ENCODE measurements at regions not wholly inside any gene's neighbourhood (a gene's known extent, or its start where the extent isn't known, plus 50 kb on each side); places are given as distances from the start of the nearest gene placed in this dataset.

GRCh38 chrX:10904220-10904619, 206.9 kb upstream of the HCCS start:
- DNase-seq: no peak

- no peak for DNase-seq
Measured at GRCh38 chrX:10906866-10907265, 204.3 kb upstream of the HCCS start.

GRCh38 chrX:10922159-10922558, 189.0 kb upstream of the HCCS start:
- no peak for DNase-seq

GRCh38 chrX:10922835-10923234, 188.3 kb upstream of the HCCS start:
- DNase-seq: no peak

GRCh38 chrX:10923466-10923865, 187.7 kb upstream of the HCCS start:
- DNase-seq: no peak

GRCh38 chrX:10926404-10926803, 184.7 kb upstream of the HCCS start:
- no peak for DNase-seq

- DNase-seq: no peak
Measured at GRCh38 chrX:10926891-10927290, 184.2 kb upstream of the HCCS start.

- DNase-seq: no peak
Measured at GRCh38 chrX:10929747-10930146, 181.4 kb upstream of the HCCS start.

GRCh38 chrX:10930151-10930550, 181.0 kb upstream of the HCCS start:
- no peak for DNase-seq

- no peak for DNase-seq
Measured at GRCh38 chrX:10931976-10932375, 179.2 kb upstream of the HCCS start.

GRCh38 chrX:10932842-10933440, 178.2 kb upstream of the HCCS start:
- DNase-seq: no peak

- DNase-seq: no peak
Measured at GRCh38 chrX:10935501-10935900, 175.6 kb upstream of the HCCS start.

- DNase-seq: no peak
Measured at GRCh38 chrX:10936976-10937375, 174.2 kb upstream of the HCCS start.

GRCh38 chrX:10938365-10938923, 172.7 kb upstream of the HCCS start:
- no peak for DNase-seq

GRCh38 chrX:10939424-10939823, 171.7 kb upstream of the HCCS start:
- DNase-seq: no peak

- no peak for DNase-seq
Measured at GRCh38 chrX:10944136-10944885, 166.8 kb upstream of the HCCS start.

GRCh38 chrX:10945498-10945897, 165.6 kb upstream of the HCCS start:
- DNase-seq: no peak

- DNase-seq: no peak
Measured at GRCh38 chrX:10949541-10949940, 161.6 kb upstream of the HCCS start.

GRCh38 chrX:10952619-10953018, 158.5 kb upstream of the HCCS start:
- DNase-seq: no peak

GRCh38 chrX:10965174-10965798, 145.8 kb upstream of the HCCS start:
- no peak for DNase-seq

- no peak for DNase-seq
Measured at GRCh38 chrX:10966057-10966456, 145.1 kb upstream of the HCCS start.

- no peak for DNase-seq
Measured at GRCh38 chrX:10971176-10971575, 140.0 kb upstream of the HCCS start.

- no peak for DNase-seq
Measured at GRCh38 chrX:10971759-10972158, 139.4 kb upstream of the HCCS start.

GRCh38 chrX:10972706-10973105, 138.4 kb upstream of the HCCS start:
- DNase-seq: no peak

Measured in activated CD4-positive, alpha-beta T cell treated with anti-CD3 and anti-CD28 coated beads, Interleukin-2, amount 50 U/mL, for 16 hours (primary cell).